ENCODE measurements at regions not wholly inside any gene's neighbourhood (a gene's known extent, or its start where the extent isn't known, plus 50 kb on each side); places are given as distances from the start of the nearest gene placed in this dataset.

GRCh38 chrX:139094671-139095592 is 383.4 kb upstream of the FGF13 start:
- no peak for TF ChIP-seq TAF1 (IDR thresholded peaks at IDR 0.05; ENCODE audit: low read depth)
- TF ChIP-seq RAD21 (IDR thresholded peaks at IDR 0.05; ENCODE audit: low read depth): no peak
- TF ChIP-seq CEBPB (IDR thresholded peaks at IDR 0.05): no peak
- TF ChIP-seq TCF12 (IDR thresholded peaks at IDR 0.05; ENCODE audit: low read depth): no peak
- TF ChIP-seq REST (IDR thresholded peaks at IDR 0.05; ENCODE audit: low read depth): no peak
- no peak for TF ChIP-seq FOXM1 (IDR thresholded peaks at IDR 0.05; ENCODE audit: borderline replicate concordance, low read depth)
- TF ChIP-seq CREB1 (IDR thresholded peaks at IDR 0.05; ENCODE audit: low read depth): no peak
- TF ChIP-seq EGR1 (IDR thresholded peaks at IDR 0.05): no peak
- no peak for TF ChIP-seq YY1 (IDR thresholded peaks at IDR 0.05; ENCODE audit: low read depth)
- TF ChIP-seq ZBTB7A (IDR thresholded peaks at IDR 0.05; ENCODE audit: low read depth): no peak
- TF ChIP-seq MAX (IDR thresholded peaks at IDR 0.05): no peak
- no peak for TF ChIP-seq NFIC (IDR thresholded peaks at IDR 0.05)
- TF ChIP-seq TEAD4 (IDR thresholded peaks at IDR 0.05): no peak
- no peak for TF ChIP-seq USF1 (IDR thresholded peaks at IDR 0.05)
- no peak for TF ChIP-seq EP300 (IDR thresholded peaks at IDR 0.05; ENCODE audit: borderline replicate concordance)

GRCh38 chrX:139093201-139093600 is 381.7 kb upstream of the FGF13 start:
- TF ChIP-seq USF1 (IDR thresholded peaks at IDR 0.05): no peak
- no peak for TF ChIP-seq TEAD4 (IDR thresholded peaks at IDR 0.05)
- no peak for TF ChIP-seq TCF12 (IDR thresholded peaks at IDR 0.05; ENCODE audit: low read depth)
- TF ChIP-seq REST (IDR thresholded peaks at IDR 0.05; ENCODE audit: low read depth): no peak
- TF ChIP-seq FOXM1 (IDR thresholded peaks at IDR 0.05; ENCODE audit: borderline replicate concordance, low read depth): no peak
- no peak for TF ChIP-seq EP300 (IDR thresholded peaks at IDR 0.05; ENCODE audit: borderline replicate concordance)
- no peak for TF ChIP-seq YY1 (IDR thresholded peaks at IDR 0.05; ENCODE audit: low read depth)
- TF ChIP-seq RAD21 (IDR thresholded peaks at IDR 0.05; ENCODE audit: low read depth): no peak
- no peak for TF ChIP-seq NFIC (IDR thresholded peaks at IDR 0.05)
- no peak for TF ChIP-seq CREB1 (IDR thresholded peaks at IDR 0.05; ENCODE audit: low read depth)
- TF ChIP-seq EGR1 (IDR thresholded peaks at IDR 0.05): no peak
- no peak for TF ChIP-seq CEBPB (IDR thresholded peaks at IDR 0.05)
- no peak for TF ChIP-seq ZBTB7A (IDR thresholded peaks at IDR 0.05; ENCODE audit: low read depth)
- no peak for TF ChIP-seq MAX (IDR thresholded peaks at IDR 0.05)
- TF ChIP-seq TAF1 (IDR thresholded peaks at IDR 0.05; ENCODE audit: low read depth): no peak

DNA sequence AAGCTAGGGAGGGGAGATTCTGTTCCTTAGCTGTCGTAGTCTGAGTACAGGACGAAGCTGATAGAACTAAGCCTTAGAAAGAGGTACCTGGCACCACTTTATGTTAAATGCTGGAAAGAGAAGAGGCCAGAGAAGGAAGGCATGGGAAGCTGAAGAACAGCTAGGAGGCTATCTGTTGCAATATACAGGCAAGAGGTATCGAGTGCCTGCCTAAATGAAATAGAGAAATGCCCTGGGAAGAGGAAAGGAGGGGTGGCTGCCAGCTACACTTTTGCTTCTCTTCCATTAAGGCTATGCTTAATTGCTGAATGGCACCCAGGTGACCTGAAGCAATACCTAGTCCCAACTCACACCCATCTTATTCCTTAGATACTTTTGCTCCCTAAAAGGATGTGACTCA is 380.4 kb upstream of the FGF13 start:
- TF ChIP-seq FOXM1 (IDR thresholded peaks at IDR 0.05; ENCODE audit: borderline replicate concordance, low read depth) (no peak), TAF1 (IDR thresholded peaks at IDR 0.05; ENCODE audit: low read depth) (no peak), REST (IDR thresholded peaks at IDR 0.05; ENCODE audit: low read depth) (no peak), EGR1 (IDR thresholded peaks at IDR 0.05) (no peak), YY1 (IDR thresholded peaks at IDR 0.05; ENCODE audit: low read depth) (no peak), RAD21 (IDR thresholded peaks at IDR 0.05; ENCODE audit: low read depth) (no peak), ZBTB7A (IDR thresholded peaks at IDR 0.05; ENCODE audit: low read depth) (no peak), NFIC (IDR thresholded peaks at IDR 0.05) (no peak)

DNA sequence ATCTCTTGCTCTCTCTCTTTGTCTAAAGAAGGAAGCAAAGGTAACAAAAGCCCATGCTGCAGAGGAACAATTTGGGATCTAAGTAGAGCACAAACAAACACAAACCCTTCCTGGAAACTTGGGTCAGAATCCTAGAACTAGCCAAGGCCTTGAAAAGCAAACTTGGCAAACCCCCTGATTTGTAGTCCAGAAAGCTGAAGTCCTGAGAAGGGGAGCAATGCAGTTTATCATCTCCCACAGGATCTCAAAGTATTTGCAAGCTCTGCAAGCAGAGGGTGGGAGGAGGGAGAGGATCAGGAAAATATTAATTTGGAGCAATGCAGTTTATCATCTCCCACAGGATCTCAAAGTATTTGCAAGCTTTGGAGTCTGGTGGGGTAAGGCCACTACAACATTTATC is 379.5 kb upstream of the FGF13 start:
- TF ChIP-seq ZBTB7A (IDR thresholded peaks at IDR 0.05; ENCODE audit: low read depth): no peak
- TF ChIP-seq TAF1 (IDR thresholded peaks at IDR 0.05; ENCODE audit: low read depth): no peak
- TF ChIP-seq USF1 (IDR thresholded peaks at IDR 0.05): no peak
- no peak for TF ChIP-seq TEAD4 (IDR thresholded peaks at IDR 0.05)
- TF ChIP-seq EP300 (IDR thresholded peaks at IDR 0.05; ENCODE audit: borderline replicate concordance): no peak
- TF ChIP-seq YY1 (IDR thresholded peaks at IDR 0.05; ENCODE audit: low read depth): no peak
- no peak for TF ChIP-seq TCF12 (IDR thresholded peaks at IDR 0.05; ENCODE audit: low read depth)
